CD1c-positive myeloid dendritic cell (primary cell): ENCODE measurements at regions not wholly inside any gene's neighbourhood (a gene's known extent, or its start where the extent isn't known, plus 50 kb on each side); places are given as distances from the start of the nearest gene placed in this dataset.

ENCODE experiments used
- DNase-seq: peaks from one replicate; pipeline ENCODE4 v3.0.0-alpha.2; 2016; ENCODE audit errors: extremely low spot score

DNA sequence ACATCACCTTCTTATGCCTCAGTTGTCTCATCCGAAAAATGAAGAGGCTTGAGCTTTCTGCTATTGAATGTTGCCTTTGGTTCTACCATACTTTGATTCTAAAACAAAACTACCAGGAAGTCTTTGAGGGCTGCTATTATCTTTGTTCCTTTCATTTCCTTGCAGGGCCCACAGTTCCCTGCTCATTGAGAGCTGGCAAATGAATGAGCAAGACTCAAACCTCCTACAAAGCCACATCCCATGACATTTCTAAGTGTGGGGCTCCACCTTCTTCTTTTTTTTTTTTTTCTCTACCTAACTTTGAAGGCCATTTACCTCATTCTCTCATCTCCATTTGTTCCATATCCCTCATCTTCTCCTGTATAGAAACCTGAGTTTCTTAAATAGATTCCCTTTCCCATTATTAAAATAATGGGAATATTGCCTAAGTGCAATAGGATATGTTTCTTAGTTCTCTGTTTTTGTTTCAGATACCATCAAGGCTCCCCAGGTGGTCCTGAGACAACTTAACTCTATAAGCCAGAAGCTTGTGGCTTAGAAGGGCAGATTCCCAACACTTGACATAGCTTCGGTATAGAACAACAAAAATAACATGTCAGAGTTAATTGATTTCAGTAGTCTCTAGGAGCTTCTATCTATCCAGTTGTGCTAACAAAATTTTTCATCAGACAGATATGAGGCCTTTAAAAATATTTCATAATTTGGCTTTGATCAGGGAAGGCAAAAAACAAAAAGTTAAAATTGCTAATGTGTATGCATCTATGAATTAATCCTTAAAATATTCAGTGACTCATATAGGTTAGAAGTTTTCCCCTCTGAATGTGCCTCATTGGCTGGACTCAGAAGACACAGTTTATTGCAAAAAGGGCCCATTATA lies 951.6 kb downstream of the TUSC7 start:
- DNase-seq: no peak

DNA sequence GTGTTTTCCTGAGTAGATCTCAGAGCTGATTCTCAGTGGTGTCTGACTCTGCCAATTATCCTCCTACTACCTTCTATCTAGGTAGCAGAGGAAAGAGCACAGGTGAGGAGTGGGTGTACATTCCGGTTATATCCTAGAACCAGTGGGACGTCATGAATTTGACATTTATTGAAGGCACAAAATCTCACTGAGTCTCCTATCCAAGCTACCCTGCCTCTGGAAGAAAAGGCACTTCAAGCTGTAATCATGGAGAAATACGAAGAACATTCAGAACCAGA lies 952.2 kb downstream of the TUSC7 start:
- no peak for DNase-seq

GRCh38 chr3:117665296-117665695 lies 955.7 kb downstream of the TUSC7 start:
- no peak for DNase-seq

DNA sequence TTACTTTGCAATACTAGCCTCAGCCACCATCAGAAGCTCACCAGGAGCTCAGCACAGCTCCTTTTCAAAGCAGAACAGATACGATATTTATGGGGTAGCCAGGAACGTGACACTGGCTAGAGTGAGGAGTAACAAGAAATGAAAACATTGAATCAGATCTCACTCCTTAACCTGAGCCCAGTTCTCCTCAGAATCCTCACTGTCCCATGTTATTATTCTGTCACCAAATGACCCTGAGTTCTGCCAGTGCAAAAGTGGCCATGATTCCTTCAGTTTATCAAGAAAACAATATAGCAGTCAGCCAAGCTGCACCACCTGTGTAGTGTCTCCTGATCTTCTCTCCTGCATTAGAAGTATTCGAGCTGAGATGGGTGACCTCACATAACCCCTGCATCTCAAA lies 956.7 kb downstream of the TUSC7 start:
- no peak for DNase-seq

- no peak for DNase-seq
Measured at GRCh38 chr3:117666812-117667211, 957.2 kb downstream of the TUSC7 start.

DNA sequence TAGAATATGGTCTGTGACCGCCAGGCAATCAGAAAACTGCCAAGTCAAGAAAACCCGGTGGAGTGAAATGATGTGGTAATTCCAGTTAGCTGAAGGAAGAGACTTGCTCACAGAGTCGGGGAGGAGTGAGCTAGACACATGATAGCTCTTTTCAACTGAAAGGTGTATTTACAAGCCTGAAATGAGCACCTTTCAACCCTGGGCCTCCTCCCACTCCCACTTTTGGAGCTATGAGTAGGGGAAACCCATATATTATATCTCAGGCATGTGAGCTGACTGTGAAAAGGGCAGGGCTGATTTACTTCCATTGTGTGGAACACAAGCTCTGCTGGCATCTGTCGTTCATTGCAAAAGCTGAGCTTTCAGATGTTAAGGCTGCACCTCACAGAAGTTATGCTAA lies 960.2 kb downstream of the TUSC7 start:
- no peak for DNase-seq

DNA sequence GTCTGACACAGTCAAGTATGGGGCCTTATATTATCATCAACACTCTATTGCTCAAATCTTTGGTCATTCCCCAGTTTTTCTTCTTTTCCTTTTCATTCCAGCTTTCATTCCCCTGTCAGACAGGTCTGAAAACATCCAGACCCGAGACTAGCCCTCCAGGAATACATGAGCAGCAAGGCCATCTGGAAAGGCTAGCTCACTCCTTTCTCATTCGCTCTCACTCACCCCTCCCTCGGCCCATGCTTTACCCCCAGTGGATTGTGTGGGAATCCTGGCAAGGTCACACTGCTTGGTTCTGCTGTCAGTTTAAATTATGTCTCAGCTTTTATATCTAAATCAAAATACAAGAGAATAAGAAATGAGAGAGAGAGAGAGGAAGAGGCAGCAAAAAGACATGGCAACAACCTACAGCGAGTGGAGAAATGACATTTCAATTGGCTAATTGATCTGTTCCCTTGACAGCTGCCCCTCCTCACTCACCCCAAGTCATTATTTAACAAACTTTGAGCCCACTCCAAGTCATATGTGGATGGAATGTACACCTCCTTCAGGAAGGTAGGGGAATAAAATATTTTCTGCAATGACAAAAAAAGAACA lies 962.2 kb downstream of the TUSC7 start:
- DNase-seq: no peak

DNA sequence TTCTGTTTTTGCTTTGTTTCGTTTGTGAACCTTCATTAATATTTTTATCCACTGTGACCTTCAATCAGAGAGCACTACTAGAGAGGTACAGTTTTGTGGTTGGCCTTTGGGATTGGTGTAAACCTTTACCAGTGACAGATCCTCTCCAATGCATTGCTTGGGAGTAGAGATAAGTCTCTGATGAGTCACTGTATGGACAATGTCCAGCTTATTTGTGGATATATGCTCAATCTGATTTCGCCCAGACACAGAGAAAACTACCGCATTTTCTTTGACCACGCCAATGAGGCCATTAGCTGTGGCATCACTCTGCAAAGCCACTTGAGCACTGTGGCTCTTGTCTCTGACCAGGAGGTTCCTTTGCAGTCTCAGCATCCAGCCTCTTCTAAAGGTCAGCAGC lies 964.7 kb downstream of the TUSC7 start:
- DNase-seq: no peak

- DNase-seq: no peak
Measured at GRCh38 chr3:117681619-117682018, 972.0 kb downstream of the TUSC7 start.

- DNase-seq: no peak
Measured at GRCh38 chr3:117687096-117687495, 977.5 kb downstream of the TUSC7 start.

DNA sequence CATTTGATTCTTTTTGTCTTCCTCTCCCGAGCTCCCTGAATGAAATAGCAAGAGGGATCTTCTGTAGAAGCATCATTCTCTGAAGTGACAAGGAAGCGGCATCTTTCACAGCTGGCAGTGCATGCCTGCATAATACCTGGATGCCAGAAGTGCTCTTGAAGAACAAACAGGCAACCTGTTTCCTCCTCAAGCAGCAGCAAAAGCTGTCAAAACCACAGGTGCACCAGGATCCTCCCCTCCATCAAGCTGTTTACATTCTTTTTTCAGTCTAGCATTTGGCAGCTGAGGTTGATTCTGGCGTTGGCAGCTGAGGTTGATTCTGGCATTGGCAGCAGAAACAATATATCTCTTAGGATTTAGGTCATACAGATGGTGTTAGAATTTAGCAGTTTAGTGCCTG lies 979.0 kb downstream of the TUSC7 start:
- no peak for DNase-seq

- no peak for DNase-seq
Measured at GRCh38 chr3:117691526-117691925, 981.9 kb downstream of the TUSC7 start.

- DNase-seq: no peak
Measured at GRCh38 chr3:117692416-117692995, 982.9 kb downstream of the TUSC7 start.

GRCh38 chr3:117695321-117695720 lies 985.7 kb downstream of the TUSC7 start:
- DNase-seq: no peak

GRCh38 chr3:117695871-117696645 lies 986.5 kb downstream of the TUSC7 start:
- DNase-seq: no peak

DNA sequence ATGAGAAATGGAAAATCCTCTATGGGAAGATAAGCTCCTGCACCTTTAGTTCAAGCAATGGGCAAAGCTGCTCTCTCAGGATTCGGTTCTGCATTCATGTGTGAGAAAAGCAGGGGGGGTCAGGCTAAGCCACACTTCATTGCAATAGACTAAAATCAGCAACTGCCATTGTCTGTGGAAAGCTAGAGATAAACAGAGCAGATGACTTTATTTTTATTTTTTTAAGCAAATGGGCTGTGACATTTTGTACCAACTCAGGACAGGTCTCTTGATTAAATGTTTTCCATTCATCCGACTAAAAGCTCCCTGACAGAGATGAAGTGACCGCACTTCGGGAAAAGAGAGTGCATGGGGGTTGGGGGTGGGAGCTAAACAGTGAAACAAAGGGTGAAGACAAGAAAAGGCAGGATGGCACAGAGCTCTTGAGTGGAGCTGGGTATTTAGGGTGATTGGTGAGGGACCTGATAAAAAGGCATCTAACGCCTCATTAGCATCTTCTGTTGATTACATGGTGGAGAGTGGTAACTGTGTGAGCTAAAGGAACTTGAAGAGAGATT lies 987.4 kb downstream of the TUSC7 start:
- DNase-seq: no peak

- DNase-seq: no peak
Measured at GRCh38 chr3:117699058-117699457, 989.5 kb downstream of the TUSC7 start.

GRCh38 chr3:117700573-117701360 lies 991.2 kb downstream of the TUSC7 start:
- no peak for DNase-seq

DNA sequence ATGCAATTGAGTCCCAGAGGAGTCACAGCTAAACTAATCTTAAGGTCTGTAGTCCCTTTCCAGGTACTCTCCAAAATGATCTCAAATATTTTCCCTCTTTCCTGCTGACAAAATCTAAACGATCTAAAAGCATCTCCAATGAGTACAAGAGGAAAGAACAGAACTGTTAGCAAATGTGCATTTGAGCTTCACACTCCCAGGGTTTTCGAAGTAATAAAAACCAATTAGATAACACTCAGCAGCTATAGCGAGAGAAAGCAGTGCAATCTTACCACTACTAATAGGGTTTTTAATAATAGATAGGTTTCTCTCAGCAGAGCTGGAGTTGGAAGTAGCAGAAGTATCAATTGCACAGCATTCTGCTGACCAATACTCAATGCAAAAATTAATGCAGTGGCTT lies 995.4 kb downstream of the TUSC7 start:
- DNase-seq: no peak

- no peak for DNase-seq
Measured at GRCh38 chr3:117706037-117706436, 996.5 kb downstream of the TUSC7 start.

GRCh38 chr3:117706756-117707155 lies 997.2 kb downstream of the TUSC7 start:
- DNase-seq: no peak
